ENCODE measurements at regions not wholly inside any gene's neighbourhood (a gene's known extent, or its start where the extent isn't known, plus 50 kb on each side); places are given as distances from the start of the nearest gene placed in this dataset.

DNA sequence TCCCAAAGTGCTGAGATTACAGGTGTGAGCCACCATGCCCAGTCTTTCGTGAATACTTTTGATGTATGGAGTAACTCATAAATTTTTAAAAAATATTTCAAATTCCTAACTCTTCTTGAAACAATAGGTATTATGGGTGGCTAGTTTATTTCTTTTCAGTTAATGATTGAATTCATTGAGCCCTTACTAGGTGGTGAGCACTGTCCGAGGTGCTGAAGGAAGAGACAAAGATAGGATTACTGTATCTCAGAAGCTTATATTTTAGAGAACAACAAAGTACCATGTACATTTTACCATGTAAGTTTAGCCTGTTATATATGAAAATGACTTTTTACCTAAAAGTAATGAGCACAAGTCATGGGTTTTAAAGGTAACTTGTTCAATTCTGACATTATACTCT, 418.3 kb downstream of the NPIPA7 start:
- DNase-seq: no peak

DNA sequence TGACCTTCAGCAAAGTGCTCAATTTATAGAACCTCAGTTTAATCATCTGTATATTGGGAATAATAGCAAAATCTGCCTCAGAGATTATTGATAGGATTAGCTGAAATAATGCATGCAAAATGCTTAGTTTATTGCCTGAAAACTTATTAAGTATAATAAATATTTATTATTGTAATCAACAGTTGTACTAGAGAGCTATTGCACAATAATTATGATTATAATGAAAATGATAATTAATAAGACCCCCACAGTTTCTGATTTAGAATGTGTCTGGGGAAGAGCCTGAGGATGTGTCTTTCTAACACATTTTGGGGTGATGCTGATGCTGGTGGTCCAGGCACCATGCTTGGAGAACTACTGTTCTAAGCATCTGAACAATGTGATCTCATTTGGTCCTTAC, 419.6 kb downstream of the NPIPA7 start:
- no peak for DNase-seq

- DNase-seq: no peak
Measured at GRCh38 chr16:16805809-16806208, 426.9 kb downstream of the NPIPA7 start.

GRCh38 chr16:16815641-16816040, 436.7 kb downstream of the NPIPA7 start:
- no peak for DNase-seq

GRCh38 chr16:16817196-16817595, 438.3 kb downstream of the NPIPA7 start:
- no peak for DNase-seq

DNA sequence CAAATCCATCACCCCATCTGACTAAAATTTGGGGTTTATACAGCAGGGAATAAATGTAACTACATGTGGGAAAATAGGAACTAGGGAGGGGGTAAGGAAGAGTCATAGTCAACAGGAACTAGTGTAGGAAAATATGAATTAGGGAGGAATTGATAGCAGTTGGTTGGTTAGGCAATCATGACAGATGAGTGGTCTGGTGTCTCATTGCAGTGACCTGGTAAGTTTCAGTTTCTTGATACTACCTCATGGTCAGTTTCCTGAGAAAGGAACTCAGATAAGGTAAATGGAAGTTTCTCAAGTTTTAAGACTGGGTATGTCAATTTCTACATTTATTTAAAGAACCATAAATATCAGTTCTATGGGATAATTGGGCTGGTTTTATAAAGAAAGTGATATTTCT, 442.3 kb downstream of the NPIPA7 start:
- no peak for DNase-seq

GRCh38 chr16:16828913-16829398, 450.0 kb downstream of the NPIPA7 start:
- DNase-seq: no peak

GRCh38 chr16:16830401-16830800, 451.5 kb downstream of the NPIPA7 start:
- no peak for DNase-seq

DNA sequence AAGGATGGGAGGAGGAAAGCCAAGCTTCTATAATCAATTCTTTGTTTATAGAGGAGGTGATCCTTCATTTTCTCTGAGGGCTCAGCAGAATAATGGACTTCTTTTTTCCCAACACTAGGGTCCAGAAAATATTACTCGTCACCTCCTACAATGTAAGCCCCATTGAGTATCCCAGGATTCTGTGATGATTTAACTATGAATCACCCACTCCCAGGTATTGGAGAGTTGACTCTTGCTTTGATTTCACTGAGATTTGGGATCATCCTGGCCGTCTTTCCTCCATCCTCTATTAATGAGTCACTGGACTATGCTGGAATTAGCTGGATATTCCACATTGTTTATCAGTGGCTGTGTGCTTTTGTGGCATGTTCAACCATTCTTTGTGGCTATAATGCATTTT, 452.0 kb downstream of the NPIPA7 start:
- no peak for DNase-seq

DNA sequence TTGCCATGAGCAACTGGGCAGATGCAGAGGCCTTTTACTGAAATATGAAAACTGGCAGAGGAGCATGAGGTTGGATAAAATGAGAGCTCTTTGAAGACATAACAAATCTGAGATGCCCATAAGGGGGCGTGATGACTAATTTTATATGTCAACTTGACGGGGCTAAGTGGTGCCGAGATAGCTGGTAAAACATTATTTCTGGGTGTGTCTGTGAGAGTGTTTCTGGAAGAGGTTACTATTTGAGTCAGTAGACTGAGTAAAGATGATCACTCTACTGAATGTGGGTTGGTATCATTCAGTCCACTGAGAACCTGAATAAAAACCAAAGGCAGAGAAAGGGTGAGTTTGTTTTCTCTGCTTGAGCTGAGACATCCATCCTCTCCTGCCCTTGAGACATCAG, 454.2 kb downstream of the NPIPA7 start:
- DNase-seq: no peak

- DNase-seq: no peak
Measured at GRCh38 chr16:16850274-16850673, 471.3 kb downstream of the NPIPA7 start.

- no peak for DNase-seq
Measured at GRCh38 chr16:16857012-16857411, 478.1 kb downstream of the NPIPA7 start.

GRCh38 chr16:16857603-16858283, 478.8 kb downstream of the NPIPA7 start:
- DNase-seq: no peak

- peak; percentile 63 for DNase-seq
Measured at GRCh38 chr16:16861546-16861945, 482.6 kb downstream of the NPIPA7 start.

GRCh38 chr16:16863672-16864071, 484.7 kb downstream of the NPIPA7 start:
- DNase-seq: no peak

GRCh38 chr16:16864536-16864935, 485.6 kb downstream of the NPIPA7 start:
- no peak for DNase-seq

GRCh38 chr16:16865374-16865773, 486.4 kb downstream of the NPIPA7 start:
- no peak for DNase-seq

DNA sequence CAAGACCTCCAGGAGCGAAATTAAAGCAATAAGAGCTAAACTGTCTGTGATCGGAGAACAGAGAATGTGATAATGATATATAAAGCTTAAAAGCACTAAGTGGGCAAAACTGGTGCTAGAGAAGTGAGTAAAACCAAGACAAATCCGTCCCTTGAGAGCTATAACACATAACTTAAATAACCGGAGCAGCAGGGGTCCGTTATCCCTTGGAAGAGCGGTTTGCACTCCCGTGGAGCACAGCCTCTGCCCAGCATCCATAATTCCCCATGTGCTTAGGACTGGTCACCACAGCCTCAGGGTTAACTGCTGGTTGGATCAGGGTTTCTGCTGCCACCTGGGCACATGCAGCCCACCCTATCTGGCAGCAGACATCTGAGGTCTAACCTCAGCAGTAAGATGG, 489.0 kb downstream of the NPIPA7 start:
- no peak for DNase-seq

DNA sequence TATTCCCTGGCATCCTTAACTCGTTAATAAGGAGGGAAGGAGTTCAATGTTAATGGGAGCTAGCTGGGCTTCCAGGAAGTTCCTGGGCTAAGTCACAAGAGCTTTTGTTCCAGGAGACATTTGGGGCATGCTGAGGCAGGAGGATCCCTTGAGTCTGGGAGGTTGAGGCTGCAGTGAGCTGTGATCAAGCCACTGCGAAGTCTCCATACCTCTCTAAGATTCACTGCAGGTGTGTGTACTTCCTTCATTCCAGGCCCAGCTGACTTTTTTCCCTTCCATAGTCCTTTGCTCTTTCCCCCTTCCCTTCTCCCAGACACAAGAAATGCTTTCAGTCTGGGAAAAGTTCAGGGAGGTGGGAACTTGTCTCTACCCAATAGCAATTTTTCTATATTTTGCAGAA, 489.8 kb downstream of the NPIPA7 start:
- no peak for DNase-seq

DNA sequence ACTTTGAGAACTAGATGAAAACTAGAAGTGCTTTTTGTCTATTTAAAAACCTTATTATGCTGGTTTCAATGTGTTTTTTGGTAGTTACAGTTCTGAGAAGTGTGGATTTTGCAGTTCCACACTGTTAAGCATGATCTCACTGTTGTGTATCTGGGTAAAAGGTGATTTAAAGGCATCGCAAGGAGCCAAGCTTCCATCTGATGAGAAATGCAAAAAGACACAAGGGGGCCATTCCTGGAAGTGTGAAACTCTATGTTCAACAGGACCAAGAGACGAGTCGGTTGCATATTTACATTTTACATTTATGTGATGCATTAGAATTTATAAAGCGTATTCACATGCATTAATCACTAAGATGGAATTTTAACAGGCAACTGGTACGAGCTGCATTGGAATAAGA, 490.8 kb downstream of the NPIPA7 start:
- DNase-seq: no peak

- DNase-seq: no peak
Measured at GRCh38 chr16:16871196-16871595, 492.3 kb downstream of the NPIPA7 start.

DNA sequence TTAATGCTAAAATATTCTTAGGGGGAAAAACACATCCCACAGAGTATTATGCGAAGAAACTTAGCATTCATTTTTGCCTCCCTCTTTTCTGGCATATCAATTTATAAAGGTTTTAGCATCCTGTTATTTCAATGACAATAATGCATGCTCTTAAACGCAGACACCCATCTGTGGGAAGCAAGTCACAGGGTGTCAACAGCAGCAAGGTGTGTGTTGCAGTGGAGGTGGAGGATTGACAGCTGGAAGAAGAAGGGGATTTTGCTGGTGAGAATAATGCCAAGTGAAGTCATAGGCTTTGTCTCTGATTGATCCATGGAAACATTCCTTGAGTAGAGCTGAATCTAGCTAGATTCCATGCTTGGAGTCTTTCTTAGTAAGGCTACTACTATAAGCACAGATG, 498.1 kb downstream of the NPIPA7 start:
- DNase-seq: no peak

GRCh38 chr16:16879567-16880251, 500.8 kb downstream of the NPIPA7 start:
- DNase-seq: no peak

DNA sequence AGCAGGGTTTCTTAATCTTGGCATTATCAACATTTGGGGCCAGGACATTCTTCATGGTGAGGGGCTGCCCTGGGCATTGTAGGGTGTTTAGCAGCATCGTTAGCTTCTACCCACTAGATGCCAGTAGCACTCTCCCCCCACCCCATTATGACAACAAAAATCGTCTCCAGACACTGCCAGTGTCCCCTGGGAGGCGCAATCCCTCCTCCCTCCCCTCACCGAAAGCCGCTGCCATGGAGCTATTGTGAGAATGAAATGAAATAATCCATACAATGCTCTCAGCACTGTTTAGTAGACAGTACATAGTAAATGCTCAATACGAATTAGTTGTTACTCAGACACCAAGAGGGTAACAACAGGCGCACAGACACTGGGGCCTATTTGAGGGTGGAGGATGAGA, 502.9 kb downstream of the NPIPA7 start:
- DNase-seq: no peak

DNA sequence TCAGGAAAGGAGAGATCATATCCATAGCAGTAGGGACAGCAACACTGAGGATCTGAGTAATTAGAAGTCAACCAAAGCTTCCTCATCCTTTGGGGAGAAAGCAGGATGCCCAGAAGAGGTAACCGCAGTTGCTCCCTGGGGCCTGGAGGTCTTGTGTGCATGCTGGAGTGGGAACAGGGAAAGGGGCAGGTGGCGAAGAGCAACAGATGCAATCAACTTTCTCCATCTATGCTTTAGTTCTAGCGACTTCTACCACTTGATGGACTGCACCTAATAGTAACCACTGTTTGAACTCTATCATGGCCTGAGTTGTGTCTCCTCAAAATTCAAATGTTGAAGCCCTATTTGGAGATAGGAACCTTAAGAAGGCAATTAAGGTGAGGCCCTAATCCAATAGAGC, 503.8 kb downstream of the NPIPA7 start:
- no peak for DNase-seq

All from right forelimb (tissue), 1 donor.